Trophoblast cell (in vitro differentiated cells and primary cell): ENCODE measurements at regions not wholly inside any gene's neighbourhood (a gene's known extent, or its start where the extent isn't known, plus 50 kb on each side); places are given as distances from the start of the nearest gene placed in this dataset.

Source experiments
- DNase-seq, 2 donors: peaks; one replicate each; pipeline ENCODE4 v3.0.0-alpha.2; 2016
- H2AFZ ChIP-seq: 2 replicates; pipeline ENCODE4 v1.6.1; 2013; ENCODE audit warnings: low read length, moderate library complexity, mild to moderate bottlenecking; ENCODE audit not compliant: insufficient read depth, poor library complexity
- H2AK5ac ChIP-seq: 2 replicates; pipeline ENCODE4 v1.6.1; 2013; ENCODE audit warnings: mild to moderate bottlenecking, low read length
- H2BK120ac ChIP-seq: 2 replicates; pipeline ENCODE4 v1.6.1; 2013; ENCODE audit warnings: low read length, mild to moderate bottlenecking, moderate library complexity; ENCODE audit not compliant: insufficient read depth, poor library complexity
- H2BK12ac ChIP-seq: 2 replicates; pipeline ENCODE4 v1.6.1; 2013; ENCODE audit warnings: mild to moderate bottlenecking, low read length, moderate library complexity
- H2BK5ac ChIP-seq: 2 replicates; pipeline ENCODE4 v1.6.1; 2013; ENCODE audit warnings: low read length, low read depth, moderate library complexity, mild to moderate bottlenecking; ENCODE audit not compliant: poor library complexity
- H3K14ac ChIP-seq: 2 replicates; pipeline ENCODE4 v1.6.1; 2013; ENCODE audit warnings: mild to moderate bottlenecking, low read length
- H3K18ac ChIP-seq: 2 replicates; pipeline ENCODE4 v1.6.1; 2013; ENCODE audit warnings: mild to moderate bottlenecking, low read length
- H3K23ac ChIP-seq: 2 replicates; pipeline ENCODE4 v1.6.1; 2013; ENCODE audit warnings: low read length
- H3K27ac ChIP-seq: 2 replicates; pipeline ENCODE4 v1.5.1; 2013; ENCODE audit warnings: low read depth, mild to moderate bottlenecking, inconsistent platforms, low read length, moderate library complexity
- H3K27me3 ChIP-seq: 2 replicates; pipeline ENCODE4 v1.6.1; 2013; ENCODE audit warnings: inconsistent platforms, mild to moderate bottlenecking, low read length, moderate library complexity; ENCODE audit not compliant: insufficient read depth
- H3K36me3 ChIP-seq, 2 experiments: 1 replicate in 1 of 2; 2 replicates in 1 of 2; pipeline ENCODE4 v1.6.1; 2013; ENCODE audit warnings: low read length in 2 of 2, mild to moderate bottlenecking in 2 of 2, moderate library complexity in 1 of 2; ENCODE audit not compliant: insufficient read depth in 2 of 2, control insufficient read depth in 1 of 2
- H3K4ac ChIP-seq: 2 replicates; pipeline ENCODE4 v1.6.1; 2013; ENCODE audit warnings: low read depth, mild to moderate bottlenecking, low read length, moderate library complexity
- H3K4me1 ChIP-seq, 2 experiments: 1 replicate in 1 of 2; 2 replicates in 1 of 2; pipeline ENCODE4 v1.6.1; 2013; ENCODE audit warnings: low read length in 2 of 2, mild to moderate bottlenecking in 2 of 2, moderate library complexity in 1 of 2; ENCODE audit not compliant: insufficient read depth in 2 of 2, control insufficient read depth in 1 of 2
- H3K4me2 ChIP-seq: 2 replicates; pipeline ENCODE4 v1.6.1; 2013; ENCODE audit warnings: inconsistent platforms, mild to moderate bottlenecking, low read length, moderate library complexity
- H3K4me3 ChIP-seq: 2 replicates; pipeline ENCODE4 v1.5.1; 2013; ENCODE audit warnings: mild to moderate bottlenecking, low read depth, low read length, inconsistent platforms
- H3K79me1 ChIP-seq: one replicate; pipeline ENCODE4 v1.6.1; 2013; ENCODE audit warnings: low read length
- H3K79me2 ChIP-seq: 2 replicates; pipeline ENCODE4 v1.6.1; 2013; ENCODE audit warnings: low read length, mild to moderate bottlenecking; ENCODE audit not compliant: control insufficient read depth, insufficient read depth, poor library complexity
- H3K9ac ChIP-seq: 2 replicates; pipeline ENCODE4 v1.6.1; 2013; ENCODE audit warnings: mild to moderate bottlenecking, low read length
- H3K9me3 ChIP-seq: 2 replicates; pipeline ENCODE4 v1.6.1; 2013; ENCODE audit warnings: low read depth, mild to moderate bottlenecking, control low read depth, inconsistent platforms, low read length; ENCODE audit not compliant: insufficient read depth
- H4K12ac ChIP-seq: 2 replicates; pipeline ENCODE4 v1.6.1; 2013; ENCODE audit warnings: low read depth, mild to moderate bottlenecking, low read length, moderate library complexity
- H4K8ac ChIP-seq: 2 replicates; pipeline ENCODE4 v1.6.1; 2013; ENCODE audit warnings: low read depth, mild to moderate bottlenecking, low read length, moderate library complexity
- H4K91ac ChIP-seq: one replicate; pipeline ENCODE4 v1.6.1; 2013; ENCODE audit warnings: low read depth, mild to moderate bottlenecking, low read length, moderate library complexity
- WGBS: extraction: QIAGEN DNeasy Blood & Tissue Kit; methylation state at CpG from one replicate; pipeline ENCODE4 v1.1.7; 2013; ENCODE audit warnings: missing lambda C conversion rate; ENCODE audit not compliant: insufficient read length, insufficient coverage; ENCODE audit errors: extremely low coverage; 5-methylcytosine and 5-hydroxymethylcytosine counted together

DNA sequence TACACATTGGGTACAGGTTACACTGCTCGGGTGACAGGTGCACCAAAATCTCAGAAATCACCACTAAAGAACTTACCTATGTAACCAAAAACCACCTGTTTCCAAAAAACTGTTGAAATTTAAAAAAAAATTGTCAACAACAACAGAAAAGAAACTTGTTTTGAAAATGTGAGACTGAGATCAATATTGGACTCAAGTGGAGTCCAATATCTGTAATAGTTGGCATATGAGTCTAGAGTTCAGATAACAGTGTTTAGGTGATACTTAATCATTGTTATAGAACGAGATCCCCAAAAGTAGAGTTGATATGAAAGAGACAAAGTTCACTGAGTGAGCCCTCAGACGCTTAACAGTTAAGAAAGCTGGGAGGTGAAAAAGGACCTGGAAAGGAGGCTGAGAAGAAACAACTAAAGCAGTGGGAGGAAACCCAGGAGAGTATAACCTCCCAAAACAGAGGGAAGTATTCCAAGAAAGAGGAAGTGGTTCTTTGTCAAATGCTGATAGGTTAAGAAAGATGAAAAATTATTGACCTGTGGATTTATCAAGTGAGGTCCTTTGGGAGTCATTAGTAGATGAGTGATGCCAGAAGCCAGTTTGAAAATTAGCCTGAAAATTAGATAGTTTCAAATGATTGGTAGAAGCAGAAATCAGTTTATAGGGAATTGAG, 388.6 kb upstream of the DPH6 start:
- Histone ChIP-seq H2AFZ (no peak overlapping the region), H3K4me1 (no peaks in the 10 kb centered on the region), H3K79me1 (no peaks in the 10 kb centered on the region), H3K27ac (no peak overlapping the region), H3K36me3 (no peaks in the 10 kb centered on the region), H3K4ac (no peak overlapping the region), H3K4me3 (no peak overlapping the region), H3K18ac (no peak overlapping the region), H2AK5ac (no peak overlapping the region), H3K9ac (no peak overlapping the region), H3K9me3 (no peaks in the 10 kb centered on the region), H3K14ac (no peak overlapping the region), H3K23ac (no peak overlapping the region), H3K27me3 (no peaks in the 10 kb centered on the region), H4K12ac (no peak overlapping the region), H2BK5ac (no peak overlapping the region), H4K8ac (no peak overlapping the region), H3K79me2 (no peaks in the 10 kb centered on the region), H3K4me2 (no peak overlapping the region), H4K91ac (no peak overlapping the region), H2BK12ac (no peak overlapping the region), H2BK120ac (no peak overlapping the region)
- WGBS, result no CpG with 5 or more reads among the region's 3 CpGs
- no peak for DNase-seq

DNA sequence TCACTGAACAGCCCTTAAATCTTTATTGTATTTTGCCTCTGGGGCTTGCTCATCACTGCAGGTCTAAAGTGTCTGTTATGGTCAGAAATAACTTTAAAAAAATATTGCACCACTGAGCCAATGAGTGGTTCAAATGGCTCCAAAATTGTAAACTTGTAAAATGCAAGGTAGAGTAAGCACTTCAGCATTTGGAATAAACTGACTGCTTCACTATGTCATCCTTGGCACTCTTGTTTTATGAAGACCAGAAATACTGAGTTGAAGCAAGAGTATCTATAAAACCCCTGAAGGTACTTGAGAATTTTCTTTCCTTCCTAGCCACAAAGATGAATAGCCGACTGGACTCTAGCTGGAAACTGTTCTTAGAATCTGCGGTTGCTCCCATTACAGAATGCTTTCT, 390.3 kb upstream of the DPH6 start:
- no CpG with 5 or more reads among the region's 2 CpGs for WGBS
- no peak for DNase-seq
- H3K27me3 ChIP-seq, result no peaks in the 10 kb centered on the region
- H2AFZ ChIP-seq, result no peak overlapping the region
- no peak overlapping the region for H3K18ac ChIP-seq
- H2AK5ac ChIP-seq, result no peak overlapping the region
- no peak overlapping the region for H3K14ac ChIP-seq
- H3K4me2 ChIP-seq, result no peak overlapping the region
- H2BK12ac ChIP-seq, result no peak overlapping the region
- no peak overlapping the region for H3K23ac ChIP-seq
- no peak overlapping the region for H3K4me3 ChIP-seq
- H3K79me2 ChIP-seq, result no peaks in the 10 kb centered on the region
- H3K9ac ChIP-seq, result no peak overlapping the region
- H3K36me3 ChIP-seq, result no peaks in the 10 kb centered on the region
- H4K12ac ChIP-seq, result no peak overlapping the region
- H4K8ac ChIP-seq, result no peak overlapping the region
- no peaks in the 10 kb centered on the region for H3K9me3 ChIP-seq
- H4K91ac ChIP-seq, result no peak overlapping the region
- no peaks in the 10 kb centered on the region for H3K4me1 ChIP-seq
- no peak overlapping the region for H2BK120ac ChIP-seq
- no peak overlapping the region for H3K27ac ChIP-seq
- H3K4ac ChIP-seq, result no peak overlapping the region
- H3K79me1 ChIP-seq, result no peaks in the 10 kb centered on the region
- H2BK5ac ChIP-seq, result no peak overlapping the region

DNA sequence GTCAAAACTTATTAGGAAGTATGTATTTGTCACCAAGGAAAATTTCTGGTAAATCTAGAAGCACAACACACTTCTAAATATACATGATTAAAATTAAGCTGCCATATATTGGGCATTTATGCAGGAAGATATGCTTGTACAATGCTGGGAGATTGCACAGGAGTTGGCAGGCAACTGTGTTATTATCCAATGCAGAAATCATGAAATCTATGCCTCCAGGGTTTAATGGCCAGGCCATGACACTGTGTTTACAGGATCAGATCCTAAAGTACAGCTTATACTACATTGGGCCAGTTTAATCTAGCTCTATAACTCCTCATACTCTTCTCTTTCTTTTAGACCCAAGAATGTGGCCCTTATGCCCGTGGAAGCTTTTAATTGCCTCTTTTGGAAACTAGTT, 391.4 kb upstream of the DPH6 start:
- Histone ChIP-seq H3K4ac (no peak overlapping the region), H2AFZ (no peak overlapping the region), H3K36me3 (no peaks in the 10 kb centered on the region), H4K12ac (no peak overlapping the region), H3K14ac (no peak overlapping the region), H2BK5ac (no peak overlapping the region), H2BK120ac (no peak overlapping the region), H3K79me2 (no peaks in the 10 kb centered on the region), H3K27me3 (no peaks in the 10 kb centered on the region), H3K27ac (no peak overlapping the region), H3K4me1 (no peaks in the 10 kb centered on the region), H3K23ac (no peak overlapping the region), H3K79me1 (no peaks in the 10 kb centered on the region), H3K18ac (no peak overlapping the region), H2AK5ac (no peak overlapping the region), H4K91ac (no peak overlapping the region), H3K4me2 (no peak overlapping the region), H3K9me3 (no peaks in the 10 kb centered on the region), H2BK12ac (no peak overlapping the region), H4K8ac (no peak overlapping the region), H3K9ac (no peak overlapping the region), H3K4me3 (no peak overlapping the region)
- no CpG with 5 or more reads among the region's 1 CpG for WGBS
- no peak for DNase-seq

DNA sequence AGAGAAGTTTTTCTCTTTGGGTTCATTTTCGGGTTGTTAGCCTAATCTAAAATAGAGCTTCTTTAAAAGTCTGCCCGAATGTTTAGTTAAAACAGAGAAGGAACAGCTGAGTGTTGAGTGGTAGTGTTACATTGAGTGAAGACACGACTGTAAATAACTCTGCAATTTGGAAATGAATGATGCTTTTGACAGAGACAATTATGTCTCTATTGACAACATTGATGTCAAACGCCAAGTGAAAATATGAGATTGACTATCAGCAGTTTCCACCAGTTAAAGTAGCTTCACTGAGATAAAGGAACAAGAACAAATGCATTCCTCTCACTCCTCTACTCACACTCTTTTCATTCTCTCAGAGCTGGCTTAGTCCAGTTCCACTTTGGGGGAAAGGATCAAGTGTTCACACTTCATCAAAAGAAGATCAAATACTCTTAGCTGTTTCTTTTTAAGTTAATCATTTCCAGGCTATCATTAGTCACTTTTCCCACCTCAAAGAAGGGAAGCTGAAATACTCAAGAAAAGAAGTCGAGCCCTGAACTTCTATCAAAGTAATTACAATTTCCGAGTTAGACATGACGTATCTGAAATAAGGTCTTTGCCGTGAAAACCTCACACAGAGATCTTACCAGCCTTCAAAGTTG, 399.1 kb upstream of the DPH6 start:
- H3K79me1 ChIP-seq, result no peaks in the 10 kb centered on the region
- no peak overlapping the region for H3K9ac ChIP-seq
- H3K4ac ChIP-seq, result no peak overlapping the region
- H3K14ac ChIP-seq, result no peak overlapping the region
- H3K36me3 ChIP-seq, result no peaks in the 10 kb centered on the region
- no peak overlapping the region for H2BK120ac ChIP-seq
- no peak overlapping the region for H3K23ac ChIP-seq
- H3K4me1 ChIP-seq, result no peaks in the 10 kb centered on the region
- no peak overlapping the region for H2BK5ac ChIP-seq
- no peak overlapping the region for H4K8ac ChIP-seq
- H3K9me3 ChIP-seq, result no peaks in the 10 kb centered on the region
- H3K79me2 ChIP-seq, result no peaks in the 10 kb centered on the region
- H3K27ac ChIP-seq, result no peak overlapping the region
- H3K4me2 ChIP-seq, result no peak overlapping the region
- WGBS, result no CpG with 5 or more reads among the region's 8 CpGs
- H3K4me3 ChIP-seq, result no peak overlapping the region
- no peak overlapping the region for H2AFZ ChIP-seq
- H2BK12ac ChIP-seq, result no peak overlapping the region
- no peak overlapping the region for H3K18ac ChIP-seq
- no peaks in the 10 kb centered on the region for H3K27me3 ChIP-seq
- H4K91ac ChIP-seq, result no peak overlapping the region
- DNase-seq, result no peak
- no peak overlapping the region for H4K12ac ChIP-seq
- no peak overlapping the region for H2AK5ac ChIP-seq
